MCF 10A (cell line): ENCODE measurements at regions not wholly inside any gene's neighbourhood (a gene's known extent, or its start where the extent isn't known, plus 50 kb on each side); places are given as distances from the start of the nearest gene placed in this dataset.

Source experiments
- BruUV-seq: library from RNA; stranded (reverse); fragments of 400-500 nt; replicated peaks from 2 replicates; lab custom pipeline; 2021; lab: Mats Ljungman, UMichigan
- CTCF ChIA-PET: fragments of 300-600 bp; sonication (Branson Sonifier 250); formaldehyde crosslinking; extraction: SDS; loops from one replicate; lab custom pipeline; 2021; ENCODE audit warnings: antibody characterized with exemption, inconsistent platforms; lab: Yijun Ruan, JAX
- POLR2A ChIA-PET: fragments of 300-600, 350-650 bp; sonication (Branson Sonifier 250); formaldehyde crosslinking; extraction: SDS; loops from one replicate; lab custom pipeline; 2020; ENCODE audit warnings: antibody characterized with exemption, inconsistent platforms; lab: Yijun Ruan, JAX
- DNase-seq: peaks from one replicate; pipeline ENCODE4 v3.0.0-alpha.2; 2018; ENCODE audit not compliant: unreplicated experiment
- H3K27ac Mint-ChIP-seq: one replicate; pipeline ENCODE4 v1.8.0; 2022; ENCODE audit warnings: mild to moderate bottlenecking, low read depth, mixed read lengths; ENCODE audit not compliant: unreplicated experiment
- H3K27me3 Mint-ChIP-seq: one replicate; pipeline ENCODE4 v1.8.0; 2022; ENCODE audit warnings: mixed read lengths; ENCODE audit not compliant: insufficient read depth, unreplicated experiment
- H3K36me3 Mint-ChIP-seq: one replicate; pipeline ENCODE4 v1.8.0; 2022; ENCODE audit warnings: mild to moderate bottlenecking, moderate library complexity, mixed read lengths; ENCODE audit not compliant: insufficient read depth, unreplicated experiment
- H3K4me1 Mint-ChIP-seq: one replicate; pipeline ENCODE4 v1.8.0; 2022; ENCODE audit warnings: mixed read lengths; ENCODE audit not compliant: insufficient read depth, unreplicated experiment
- H3K4me3 Mint-ChIP-seq: one replicate; pipeline ENCODE4 v1.8.0; 2022; ENCODE audit warnings: mild to moderate bottlenecking, moderate library complexity, mixed read lengths; ENCODE audit not compliant: unreplicated experiment
- H3K9me3 Mint-ChIP-seq: one replicate; pipeline ENCODE4 v1.8.0; 2022; ENCODE audit warnings: mixed read lengths; ENCODE audit not compliant: unreplicated experiment
- intact Hi-C: fragments of 100-400 bp; cut with micrococcal nuclease; formaldehyde crosslinking; loops from 2 replicates; pipeline ENCODE4 v1.14.1; 2022
- TF ChIP-seq, protein P1 (sequence below): fragments of 200-600 bp; IDR thresholded peaks from one replicate; pipeline ENCODE4 v1.8.0; 2022; ENCODE audit warnings: antibody characterized with exemption, mild to moderate bottlenecking; ENCODE audit not compliant: unreplicated experiment

DNA sequence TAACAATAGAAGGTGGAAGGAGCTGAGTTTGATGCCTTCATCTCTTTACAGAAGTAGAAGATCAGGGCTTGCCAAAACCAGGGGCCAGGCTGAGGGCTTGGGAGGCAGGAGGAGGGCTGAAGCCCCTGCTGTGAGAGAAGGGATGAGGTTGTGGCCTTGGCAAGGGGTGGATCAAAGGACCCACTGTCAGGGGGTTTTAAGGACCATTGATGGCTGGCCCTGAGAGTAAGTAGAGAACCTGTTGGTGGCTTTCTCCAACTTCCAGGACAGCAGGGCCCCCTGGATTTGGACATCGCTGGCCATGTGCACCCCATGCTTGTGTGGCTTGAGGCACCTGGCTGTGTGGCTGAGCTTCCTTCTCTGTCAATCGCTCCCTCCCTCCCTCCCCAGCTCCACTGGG is 927.7 kb downstream of the TBC1D22A start:
- Mint-ChIP-seq H3K27ac (no peak overlapping the region), H3K4me3 (no peak overlapping the region), H3K4me1 (peaks cover 7% of the 10 kb centered on the region), H3K27me3 (no peaks in the 10 kb centered on the region), H3K9me3 (peaks cover 1% of the 10 kb centered on the region), H3K36me3 (peaks cover 4% of the 10 kb centered on the region)
- POLR2A ChIA-PET, result no interaction called here
- TF ChIP-seq, protein P1, sequence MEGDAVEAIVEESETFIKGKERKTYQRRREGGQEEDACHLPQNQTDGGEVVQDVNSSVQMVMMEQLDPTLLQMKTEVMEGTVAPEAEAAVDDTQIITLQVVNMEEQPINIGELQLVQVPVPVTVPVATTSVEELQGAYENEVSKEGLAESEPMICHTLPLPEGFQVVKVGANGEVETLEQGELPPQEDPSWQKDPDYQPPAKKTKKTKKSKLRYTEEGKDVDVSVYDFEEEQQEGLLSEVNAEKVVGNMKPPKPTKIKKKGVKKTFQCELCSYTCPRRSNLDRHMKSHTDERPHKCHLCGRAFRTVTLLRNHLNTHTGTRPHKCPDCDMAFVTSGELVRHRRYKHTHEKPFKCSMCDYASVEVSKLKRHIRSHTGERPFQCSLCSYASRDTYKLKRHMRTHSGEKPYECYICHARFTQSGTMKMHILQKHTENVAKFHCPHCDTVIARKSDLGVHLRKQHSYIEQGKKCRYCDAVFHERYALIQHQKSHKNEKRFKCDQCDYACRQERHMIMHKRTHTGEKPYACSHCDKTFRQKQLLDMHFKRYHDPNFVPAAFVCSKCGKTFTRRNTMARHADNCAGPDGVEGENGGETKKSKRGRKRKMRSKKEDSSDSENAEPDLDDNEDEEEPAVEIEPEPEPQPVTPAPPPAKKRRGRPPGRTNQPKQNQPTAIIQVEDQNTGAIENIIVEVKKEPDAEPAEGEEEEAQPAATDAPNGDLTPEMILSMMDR, result no peak
- DNase-seq, result no peak
- intact Hi-C loops, result no loop called here
- CTCF ChIA-PET, result no interaction called here
- no TSS peak for BruUV-seq

DNA sequence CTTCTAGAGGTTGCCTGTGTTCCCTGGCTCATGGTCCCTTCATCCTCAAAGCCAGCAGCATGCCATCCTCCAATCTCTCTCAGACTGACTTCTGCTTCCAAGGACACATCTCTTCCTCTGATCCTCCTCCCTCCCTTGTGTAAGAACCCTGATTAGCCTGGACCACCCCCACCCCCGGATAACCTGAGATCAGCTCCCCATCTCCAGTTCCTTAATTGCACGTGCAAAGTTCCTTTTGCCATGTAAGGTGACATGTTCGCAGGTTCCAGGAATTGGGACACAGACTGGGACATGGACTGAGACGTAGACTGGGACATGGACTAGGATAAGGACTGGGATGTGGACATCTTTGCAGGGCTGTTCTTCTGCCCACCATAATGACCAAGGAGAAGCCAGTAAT is 925.3 kb downstream of the TBC1D22A start:
- DNase-seq, result no peak
- Mint-ChIP-seq H3K4me1 (peaks cover 7% of the 10 kb centered on the region), H3K36me3 (peaks cover 4% of the 10 kb centered on the region), H3K4me3 (no peak overlapping the region), H3K9me3 (peaks cover 16% of the 10 kb centered on the region), H3K27me3 (no peaks in the 10 kb centered on the region), H3K27ac (no peak overlapping the region)
- TF ChIP-seq, protein P1, result no peak
- intact Hi-C loops, result no loop called here
- ChIA-PET POLR2A (no interaction called here), CTCF (no interaction called here)
- BruUV-seq, result no TSS peak

DNA sequence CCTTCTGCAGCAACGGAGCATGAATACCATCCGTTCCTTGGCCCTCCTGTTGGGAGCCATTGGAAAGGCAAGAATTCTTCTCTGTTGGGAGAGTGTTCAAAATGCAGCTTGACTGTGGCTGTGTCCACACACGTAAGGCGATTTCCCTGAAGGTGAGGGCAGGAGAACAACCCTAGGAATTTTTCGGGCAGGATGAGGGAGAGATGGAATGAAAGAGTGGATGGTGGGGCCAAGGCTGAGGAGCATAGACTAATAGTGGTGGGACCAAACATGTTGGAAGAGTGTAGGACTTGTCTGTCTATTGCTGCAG is 924.9 kb downstream of the TBC1D22A start:
- Mint-ChIP-seq H3K36me3 (peaks cover 4% of the 10 kb centered on the region), H3K27ac (no peak overlapping the region), H3K4me1 (peaks cover 7% of the 10 kb centered on the region), H3K27me3 (no peaks in the 10 kb centered on the region), H3K9me3 (peaks cover 16% of the 10 kb centered on the region), H3K4me3 (no peak overlapping the region)
- TF ChIP-seq, protein P1, result no peak
- intact Hi-C loops, result no loop called here
- CTCF ChIA-PET, result no interaction called here
- DNase-seq, result no peak
- POLR2A ChIA-PET, result no interaction called here
- no TSS peak for BruUV-seq

DNA sequence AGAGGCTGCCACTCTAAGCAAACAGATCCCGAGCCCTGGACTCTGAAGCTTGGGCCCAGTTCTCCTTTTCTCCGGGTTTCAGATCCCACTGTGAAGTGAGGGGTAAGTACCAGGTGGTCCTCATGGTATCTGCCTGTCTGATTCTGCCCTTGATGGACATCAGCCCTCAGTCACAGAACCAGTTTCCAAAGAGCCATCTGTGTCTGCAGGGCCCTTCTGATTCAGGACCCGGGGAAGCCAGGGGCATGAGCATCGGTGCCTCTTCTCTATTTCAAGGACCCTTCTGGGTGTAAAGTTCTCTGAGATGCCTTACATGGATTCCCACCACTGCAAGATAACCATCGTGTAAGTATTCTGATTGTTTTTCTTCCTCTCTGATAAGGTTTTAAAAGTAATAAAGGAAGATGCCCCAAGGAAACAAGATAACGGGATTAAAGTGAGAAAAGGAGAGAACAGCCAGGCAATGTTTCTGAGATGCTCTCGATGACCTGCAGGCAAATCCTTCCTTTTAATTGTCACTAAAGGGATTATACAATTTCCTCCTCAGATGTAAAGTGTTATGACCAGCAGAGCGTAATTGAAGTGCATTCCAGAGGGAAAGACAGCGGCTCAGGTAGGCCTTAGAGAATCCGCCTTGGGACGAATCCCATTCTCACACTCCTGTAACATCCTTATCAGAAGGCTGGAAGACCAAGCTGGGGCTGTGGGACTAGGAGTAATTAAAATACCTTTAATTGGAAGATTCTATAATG is 924.3 kb downstream of the TBC1D22A start:
- no peak for DNase-seq
- TF ChIP-seq, protein P1, result no peak
- H3K36me3 Mint-ChIP-seq, result peaks cover 4% of the 10 kb centered on the region
- H3K4me1 Mint-ChIP-seq, result peaks cover 7% of the 10 kb centered on the region
- peaks cover 16% of the 10 kb centered on the region for H3K9me3 Mint-ChIP-seq
- CTCF ChIA-PET, result no interaction called here
- H3K4me3 Mint-ChIP-seq, result no peak overlapping the region
- POLR2A ChIA-PET, result no interaction called here
- intact Hi-C loops, result no loop called here
- no peaks in the 10 kb centered on the region for H3K27me3 Mint-ChIP-seq
- no peak overlapping the region for H3K27ac Mint-ChIP-seq
- BruUV-seq, result no TSS peak
